ENCODE measurements at regions not wholly inside any gene's neighbourhood (a gene's known extent, or its start where the extent isn't known, plus 50 kb on each side); places are given as distances from the start of the nearest gene placed in this dataset.
"Not testable (repeated sequence)": the region's sequence is repeated elsewhere in the genome, so short reads cannot be mapped to it uniquely, and the experiment has no call there.

- in situ Hi-C loops (cut with HindIII; ENCODE audit: low pct_unique_long_range_greater_than_20kb, low sequenced_read_pairs), result no loop called here
- DNase-seq (ENCODE audit: low read depth in 1 of 2, low spot score in 1 of 2), result peak; percentile 4 to 54
- TF ChIP-seq JUND (IDR thresholded peaks at IDR 0.05; ENCODE audit: low read depth), result no peak
Measured at GRCh38 chr2:222024932-222025880, 273.6 kb downstream of the PAX3 start.

- TF ChIP-seq JUND (IDR thresholded peaks at IDR 0.05; ENCODE audit: low read depth), result no peak
- DNase-seq (ENCODE audit: low read depth in 1 of 2, low spot score in 1 of 2), result no peak
- in situ Hi-C loops (cut with HindIII; ENCODE audit: low pct_unique_long_range_greater_than_20kb, low sequenced_read_pairs), result no loop called here
Measured at GRCh38 chr2:222017252-222017850, 281.4 kb downstream of the PAX3 start.

- no peak for DNase-seq (ENCODE audit: low read depth in 1 of 2, low spot score in 1 of 2)
- in situ Hi-C loops (cut with HindIII; ENCODE audit: low pct_unique_long_range_greater_than_20kb, low sequenced_read_pairs), result no loop called here
- TF ChIP-seq JUND (IDR thresholded peaks at IDR 0.05; ENCODE audit: low read depth), result no peak
Measured at GRCh38 chr2:222013889-222014288, 284.9 kb downstream of the PAX3 start.

- no peak for DNase-seq (ENCODE audit: low read depth in 1 of 2, low spot score in 1 of 2)
- in situ Hi-C loops (cut with HindIII; ENCODE audit: low pct_unique_long_range_greater_than_20kb, low sequenced_read_pairs), result no loop called here
- no peak for TF ChIP-seq JUND (IDR thresholded peaks at IDR 0.05; ENCODE audit: low read depth)
Measured at GRCh38 chr2:222000326-222000725, 298.5 kb downstream of the PAX3 start.

- no peak for DNase-seq (ENCODE audit: low read depth in 1 of 2, low spot score in 1 of 2)
- no peak for TF ChIP-seq JUND (IDR thresholded peaks at IDR 0.05; ENCODE audit: low read depth)
- in situ Hi-C loops (cut with HindIII; ENCODE audit: low pct_unique_long_range_greater_than_20kb, low sequenced_read_pairs), result no loop called here
Measured at GRCh38 chr2:221999717-222000116, 299.1 kb downstream of the PAX3 start.

- in situ Hi-C loops (cut with HindIII; ENCODE audit: low pct_unique_long_range_greater_than_20kb, low sequenced_read_pairs), result no loop called here
- no peak for TF ChIP-seq JUND (IDR thresholded peaks at IDR 0.05; ENCODE audit: low read depth)
- no peak for DNase-seq (ENCODE audit: low read depth in 1 of 2, low spot score in 1 of 2)
Measured at GRCh38 chr2:221999166-221999565, 299.6 kb downstream of the PAX3 start.

GRCh38 chr2:221997683-221998082 lies 301.1 kb downstream of the PAX3 start:
- no peak for DNase-seq (ENCODE audit: low read depth in 1 of 2, low spot score in 1 of 2)
- in situ Hi-C loops (cut with HindIII; ENCODE audit: low pct_unique_long_range_greater_than_20kb, low sequenced_read_pairs), result no loop called here
- no peak for TF ChIP-seq JUND (IDR thresholded peaks at IDR 0.05; ENCODE audit: low read depth)

- in situ Hi-C loops (cut with HindIII; ENCODE audit: low pct_unique_long_range_greater_than_20kb, low sequenced_read_pairs), result no loop called here
- peak in 1 of 2 experiments; percentile 33 for DNase-seq (ENCODE audit: low read depth in 1 of 2, low spot score in 1 of 2)
- TF ChIP-seq JUND (IDR thresholded peaks at IDR 0.05; ENCODE audit: low read depth), result no peak
Measured at GRCh38 chr2:221997100-221997499, 301.7 kb downstream of the PAX3 start.

GRCh38 chr2:221994926-221995325 lies 303.9 kb downstream of the PAX3 start:
- TF ChIP-seq JUND (IDR thresholded peaks at IDR 0.05; ENCODE audit: low read depth), result no peak
- in situ Hi-C loops (cut with HindIII; ENCODE audit: low pct_unique_long_range_greater_than_20kb, low sequenced_read_pairs), result no loop called here
- no peak for DNase-seq (ENCODE audit: low read depth in 1 of 2, low spot score in 1 of 2)

- DNase-seq (ENCODE audit: low read depth in 1 of 2, low spot score in 1 of 2); in situ Hi-C loops (cut with HindIII; ENCODE audit: low pct_unique_long_range_greater_than_20kb, low sequenced_read_pairs): not testable (repeated sequence)
Measured at GRCh38 chr2:221984376-221984775, 314.4 kb downstream of the PAX3 start.

- no peak for DNase-seq (ENCODE audit: low read depth in 1 of 2, low spot score in 1 of 2)
- in situ Hi-C loops (cut with HindIII; ENCODE audit: low pct_unique_long_range_greater_than_20kb, low sequenced_read_pairs), result no loop called here
- no peak for TF ChIP-seq JUND (IDR thresholded peaks at IDR 0.05; ENCODE audit: low read depth)
Measured at GRCh38 chr2:221981912-221982470, 316.8 kb downstream of the PAX3 start.

GRCh38 chr2:221975151-221975550 lies 323.6 kb downstream of the PAX3 start:
- in situ Hi-C loops (cut with HindIII; ENCODE audit: low pct_unique_long_range_greater_than_20kb, low sequenced_read_pairs), result no loop called here
- no peak for DNase-seq (ENCODE audit: low read depth in 1 of 2, low spot score in 1 of 2)
- TF ChIP-seq JUND (IDR thresholded peaks at IDR 0.05; ENCODE audit: low read depth), result no peak

- no peak for DNase-seq (ENCODE audit: low read depth in 1 of 2, low spot score in 1 of 2)
- in situ Hi-C loops (cut with HindIII; ENCODE audit: low pct_unique_long_range_greater_than_20kb, low sequenced_read_pairs), result no loop called here
- no peak for TF ChIP-seq JUND (IDR thresholded peaks at IDR 0.05; ENCODE audit: low read depth)
Measured at GRCh38 chr2:221973902-221974301, 324.9 kb downstream of the PAX3 start.

Data from T47D (cell line).